WTC11 (cell line): ENCODE measurements at regions not wholly inside any gene's neighbourhood (a gene's known extent, or its start where the extent isn't known, plus 50 kb on each side); places are given as distances from the start of the nearest gene placed in this dataset.

Experiments used
- ATF3 ChIP-seq: sonication (generic); formaldehyde crosslinking; conservative IDR thresholded peaks from 2 replicates; pipeline ENCODE4 v1.8.1; 2022; ENCODE audit warnings: mild to moderate bottlenecking, missing genetic modification reagents
- CTCF ChIP-seq: fragments of 200-600 bp; IDR thresholded peaks from 2 replicates; pipeline ENCODE4 v1.8.0; 2022; ENCODE audit warnings: antibody characterized with exemption
- E2F1 ChIP-seq: sonication (generic); formaldehyde crosslinking; IDR thresholded peaks from 2 replicates; pipeline ENCODE4 v1.8.0; 2022; ENCODE audit warnings: mild to moderate bottlenecking, missing genetic modification reagents
- MAX ChIP-seq: sonication (generic); formaldehyde crosslinking; IDR thresholded peaks from 2 replicates; pipeline ENCODE4 v1.8.0; 2022; ENCODE audit warnings: mild to moderate bottlenecking, missing genetic modification reagents
- NFYB ChIP-seq: sonication (generic); formaldehyde crosslinking; conservative IDR thresholded peaks from 2 replicates; pipeline ENCODE4 v1.8.0; 2022; ENCODE audit warnings: low read depth, missing genetic modification reagents
- NR3C1 ChIP-seq: sonication (generic); formaldehyde crosslinking; conservative IDR thresholded peaks from 2 replicates; pipeline ENCODE4 v1.8.1; 2023; ENCODE audit warnings: low read depth, mild to moderate bottlenecking, missing genetic modification reagents
- PREB ChIP-seq: sonication (generic); formaldehyde crosslinking; IDR thresholded peaks from 2 replicates; pipeline ENCODE4 v1.8.1; 2022; ENCODE audit warnings: mild to moderate bottlenecking, missing genetic modification reagents, moderate library complexity, borderline replicate concordance
- ZNF219 ChIP-seq: sonication (generic); formaldehyde crosslinking; IDR thresholded peaks from 2 replicates; pipeline ENCODE4 v1.8.0; 2023; ENCODE audit warnings: missing genetic modification reagents, mild to moderate bottlenecking, borderline replicate concordance
- ZNF232 ChIP-seq: sonication (generic); formaldehyde crosslinking; IDR thresholded peaks from 2 replicates; pipeline ENCODE4 v1.8.0; 2022; ENCODE audit warnings: mild to moderate bottlenecking, missing genetic modification reagents
- ZNF317 ChIP-seq: sonication (generic); formaldehyde crosslinking; IDR thresholded peaks from 2 replicates; pipeline ENCODE4 v1.8.1; 2023; ENCODE audit warnings: low read depth, mild to moderate bottlenecking, moderate library complexity, missing genetic modification reagents, borderline replicate concordance

- no peak for TF ChIP-seq ZNF317
- TF ChIP-seq E2F1 (CRISPR knock-in tag) = no peak
- no peak for TF ChIP-seq CTCF
- no peak for TF ChIP-seq MAX (CRISPR knock-in tag)
- no peak for TF ChIP-seq NR3C1
- no peak for TF ChIP-seq PREB (CRISPR knock-in tag)
- no peak for TF ChIP-seq NFYB (CRISPR knock-in tag)
- TF ChIP-seq ZNF219 (CRISPR knock-in tag) = no peak
- no peak for TF ChIP-seq ZNF232 (CRISPR knock-in tag)
- no peak for TF ChIP-seq ATF3
Observed at GRCh38 chr9:107707915-107708441, 218.4 kb upstream of the KLF4 start.
